Thoracic aorta (tissue), 2 donors: ENCODE measurements at regions not wholly inside any gene's neighbourhood (a gene's known extent, or its start where the extent isn't known, plus 50 kb on each side); places are given as distances from the start of the nearest gene placed in this dataset.

Experiments
- ATAC-seq: fragments of 150-250 bp; one replicate; pipeline ENCODE4 v1.8.0; 2017; ENCODE audit warnings: low read depth; ENCODE audit not compliant: insufficient number of reproducible peaks, low FRiP score
- DNase-seq: peaks from one replicate; pipeline ENCODE4 v3.0.0-alpha.2; 2020; ENCODE audit warnings: low spot score
- H3K27ac ChIP-seq, 2 donors: fragments of 200-600 bp; sonication (generic); 1 replicate in 1 of 2; 2 replicates in 1 of 2; pipeline ENCODE4 v1.5.1; 2016; ENCODE audit warnings: mild to moderate bottlenecking in 2 of 2, moderate library complexity in 2 of 2
- H3K27me3 ChIP-seq: fragments of 200-600 bp; sonication (generic); replicated peaks from 2 replicates; pipeline ENCODE4 v1.6.0; 2016; ENCODE audit warnings: mild to moderate bottlenecking; ENCODE audit not compliant: insufficient read depth
- H3K36me3 ChIP-seq: fragments of 200-600 bp; sonication (generic); one replicate; pipeline ENCODE4 v1.5.1; 2016
- H3K4me1 ChIP-seq, 2 donors: fragments of 200-600 bp; sonication (generic); 1 replicate in 1 of 2; 2 replicates in 1 of 2; pipeline versions ENCODE4 v1.5.1 to v1.6.0; 2016; ENCODE audit warnings: low read depth in 2 of 2, mild to moderate bottlenecking in 1 of 2; ENCODE audit not compliant: control insufficient read depth in 1 of 2
- H3K4me3 ChIP-seq: fragments of 200-600 bp; sonication (generic); 2 replicates; pipeline ENCODE4 v1.5.1; 2016; ENCODE audit warnings: mild to moderate bottlenecking
- H3K9me3 ChIP-seq: fragments of 200-600 bp; sonication (generic); 2 replicates; pipeline ENCODE4 v1.5.1; 2016
- CTCF ChIP-seq: fragments of 200-600 bp; sonication (generic); IDR thresholded peaks from one replicate; pipeline ENCODE4 v1.5.1; 2019; ENCODE audit warnings: antibody characterized with exemption

- Histone ChIP-seq H3K9me3 (no peaks in the 10 kb centered on the region), H3K4me3 (no peak overlapping the region), H3K27ac (no peak overlapping the region), H3K27me3 (no peaks in the 10 kb centered on the region), H3K4me1 (no peaks in the 10 kb centered on the region), H3K36me3 (no peaks in the 10 kb centered on the region)
- no peak for DNase-seq
- no peak for ATAC-seq
- no peak for TF ChIP-seq CTCF
Measured at GRCh38 chr2:83742117-83742782, 716.8 kb downstream of the SUCLG1 start.

- no peak for TF ChIP-seq CTCF
- Histone ChIP-seq H3K4me1 (no peaks in the 10 kb centered on the region), H3K9me3 (no peaks in the 10 kb centered on the region), H3K4me3 (no peak overlapping the region), H3K27me3 (no peaks in the 10 kb centered on the region), H3K36me3 (no peaks in the 10 kb centered on the region), H3K27ac (no peak overlapping the region)
- DNase-seq: no peak
- no peak for ATAC-seq
Measured at GRCh38 chr2:83730223-83730622, 728.9 kb downstream of the SUCLG1 start.

GRCh38 chr2:83725735-83726134, 733.3 kb downstream of the SUCLG1 start:
- ATAC-seq (no peak), DNase-seq (no peak)
- H3K4me3 ChIP-seq: no peak overlapping the region
- TF ChIP-seq CTCF: no peak
- H3K27ac ChIP-seq: no peak overlapping the region
- H3K9me3 ChIP-seq: no peaks in the 10 kb centered on the region
- no peaks in the 10 kb centered on the region for H3K36me3 ChIP-seq
- no peaks in the 10 kb centered on the region for H3K27me3 ChIP-seq
- no peaks in the 10 kb centered on the region for H3K4me1 ChIP-seq

GRCh38 chr2:83705146-83705545, 753.9 kb downstream of the SUCLG1 start:
- Histone ChIP-seq H3K27ac (no peak overlapping the region), H3K4me1 (no peaks in the 10 kb centered on the region), H3K36me3 (no peaks in the 10 kb centered on the region), H3K4me3 (no peak overlapping the region), H3K27me3 (no peaks in the 10 kb centered on the region), H3K9me3 (no peaks in the 10 kb centered on the region)
- no peak for TF ChIP-seq CTCF
- ATAC-seq: no peak
- no peak for DNase-seq

GRCh38 chr2:83703598-83703997, 755.5 kb downstream of the SUCLG1 start:
- no peak for ATAC-seq
- no peak for TF ChIP-seq CTCF
- no peak for DNase-seq
- no peaks in the 10 kb centered on the region for H3K4me1 ChIP-seq
- H3K9me3 ChIP-seq: no peaks in the 10 kb centered on the region
- H3K36me3 ChIP-seq: no peaks in the 10 kb centered on the region
- no peak overlapping the region for H3K27ac ChIP-seq
- no peaks in the 10 kb centered on the region for H3K27me3 ChIP-seq
- no peak overlapping the region for H3K4me3 ChIP-seq
